Rectal smooth muscle tissue (tissue), 1 donor: ENCODE measurements at regions not wholly inside any gene's neighbourhood (a gene's known extent, or its start where the extent isn't known, plus 50 kb on each side); places are given as distances from the start of the nearest gene placed in this dataset.

ENCODE experiments used
- H3K27ac ChIP-seq: one replicate; pipeline ENCODE4 v1.7.0; 2013; ENCODE audit warnings: low read depth, low read length, inconsistent platforms
- H3K27me3 ChIP-seq: one replicate; pipeline ENCODE4 v1.7.0; 2013; ENCODE audit warnings: low read length; ENCODE audit not compliant: control insufficient read depth, insufficient read depth
- H3K36me3 ChIP-seq: one replicate; pipeline ENCODE4 v1.7.0; 2013; ENCODE audit warnings: low read length; ENCODE audit not compliant: control insufficient read depth, insufficient read depth
- H3K4me1 ChIP-seq: one replicate; pipeline ENCODE4 v1.7.0; 2013; ENCODE audit warnings: low read length; ENCODE audit not compliant: control insufficient read depth, insufficient read depth
- H3K4me3 ChIP-seq: one replicate; pipeline ENCODE4 v1.7.0; 2013; ENCODE audit warnings: low read length
- H3K9ac ChIP-seq: one replicate; pipeline ENCODE4 v1.7.0; 2013; ENCODE audit warnings: low read length

- H3K27me3 ChIP-seq, result peaks cover 3% of the 10 kb centered on the region
- H3K4me3 ChIP-seq, result no peak overlapping the region
- H3K4me1 ChIP-seq, result no peaks in the 10 kb centered on the region
- H3K36me3 ChIP-seq, result no peaks in the 10 kb centered on the region
- no peak overlapping the region for H3K9ac ChIP-seq
- H3K27ac ChIP-seq, result no peak overlapping the region
These were observed 51.1 kb upstream of the EIF5 start for GRCh38 chr14:103282932-103283331.

- Histone ChIP-seq H3K36me3 (no peaks in the 10 kb centered on the region), H3K27me3 (no peaks in the 10 kb centered on the region), H3K9ac (no peak overlapping the region), H3K27ac (no peak overlapping the region), H3K4me3 (no peak overlapping the region), H3K4me1 (no peaks in the 10 kb centered on the region)
These were observed 50.1 kb upstream of the EIF5 start for GRCh38 chr14:103283916-103284315.
